CD14-positive monocyte (primary cell): ENCODE measurements at regions not wholly inside any gene's neighbourhood (a gene's known extent, or its start where the extent isn't known, plus 50 kb on each side); places are given as distances from the start of the nearest gene placed in this dataset.
"Not testable (repeated sequence)": the region's sequence is repeated elsewhere in the genome, so short reads cannot be mapped to it uniquely, and the experiment has no call there.

Source experiments
- DNase-seq, 3 donors: peaks; one replicate each; pipeline ENCODE4 v3.0.0-alpha.2; 2011 to 2022
- H2AFZ ChIP-seq: 2 replicates; pipeline ENCODE4 v1.6.0; 2012; ENCODE audit warnings: mild to moderate bottlenecking, low read depth, low read length, inconsistent platforms; ENCODE audit not compliant: insufficient read depth, poor library complexity, severe bottlenecking
- H3K27ac ChIP-seq, 2 donors: 1 replicate in 1 of 2; 2 replicates in 1 of 2; pipeline ENCODE4 v1.5.1; 2012 to 2013; ENCODE audit warnings: low read length in 2 of 2, control low read depth in 1 of 2, inconsistent platforms in 1 of 2, low read depth in 1 of 2, mild to moderate bottlenecking in 1 of 2
- H3K27me3 ChIP-seq, 2 donors: one replicate each; pipeline versions ENCODE4 v1.6.0 to v1.6.1; 2011 to 2013; ENCODE audit warnings: low read length in 2 of 2; ENCODE audit not compliant: control insufficient read depth in 2 of 2, insufficient read depth in 2 of 2
- H3K36me3 ChIP-seq, 2 donors: replicated peaks in 1 of 2; 1 replicate in 1 of 2; 2 replicates in 1 of 2; pipeline versions ENCODE4 v1.5.1 to v1.6.1; 2012 to 2013; ENCODE audit warnings: low read length in 2 of 2, control low read depth in 1 of 2, inconsistent platforms in 1 of 2, mild to moderate bottlenecking in 1 of 2; ENCODE audit not compliant: insufficient read depth in 2 of 2, control insufficient read depth in 1 of 2
- H3K4me1 ChIP-seq, 2 donors: 1 replicate in 1 of 2; 2 replicates in 1 of 2; pipeline versions ENCODE4 v1.5.1 to v1.6.1; 2012 to 2013; ENCODE audit warnings: low read length in 2 of 2, control low read depth in 1 of 2, inconsistent platforms in 1 of 2, mild to moderate bottlenecking in 1 of 2, moderate library complexity in 1 of 2; ENCODE audit not compliant: insufficient read depth in 2 of 2, control insufficient read depth in 1 of 2
- H3K4me2 ChIP-seq: replicated peaks from 2 replicates; pipeline ENCODE3; 2012; ENCODE audit warnings: low read length, moderate library complexity, mild to moderate bottlenecking; ENCODE audit not compliant: poor library complexity, severe bottlenecking; ENCODE audit errors: extremely low read depth
- H3K4me3 ChIP-seq, 3 experiments: fragments of 200-600 bp in 1 of 3; sonication (generic) in 1 of 3; replicated peaks in 1 of 3; 1 replicate in 2 of 3; 2 replicates in 1 of 3; pipeline ENCODE4 v1.5.1; 2011 to 2013; ENCODE audit warnings: low read length in 3 of 3, mild to moderate bottlenecking in 3 of 3, control low read depth in 2 of 3, low read depth in 2 of 3, inconsistent platforms in 1 of 3, moderate library complexity in 1 of 3
- H3K79me2 ChIP-seq: 2 replicates; pipeline ENCODE4 v1.6.0; 2012; ENCODE audit warnings: mild to moderate bottlenecking, control low read depth, inconsistent platforms, low read length, moderate library complexity; ENCODE audit not compliant: insufficient read depth
- H3K9ac ChIP-seq: 2 replicates; pipeline ENCODE4 v1.6.0; 2017; ENCODE audit warnings: low read length, mild to moderate bottlenecking; ENCODE audit not compliant: insufficient read depth, poor library complexity, severe bottlenecking
- H3K9me3 ChIP-seq, 2 donors: replicated peaks in 1 of 2; 1 replicate in 1 of 2; 2 replicates in 1 of 2; pipeline versions ENCODE4 v1.5.1 to v1.6.1; 2012 to 2013; ENCODE audit warnings: low read length in 2 of 2, control low read depth in 1 of 2; ENCODE audit not compliant: control insufficient read depth in 1 of 2, insufficient read depth in 1 of 2
- H4K20me1 ChIP-seq: 2 replicates; pipeline ENCODE4 v1.6.0; 2012; ENCODE audit warnings: mild to moderate bottlenecking, low read length, control low read depth, moderate library complexity; ENCODE audit not compliant: insufficient read depth
- H3K27ac Mint-ChIP-seq, 7 donors: one replicate each; pipeline ENCODE4 v1.8.0; 2020; ENCODE audit warnings: mild to moderate bottlenecking in 7 of 7, mixed read lengths in 7 of 7, moderate library complexity in 6 of 7, inconsistent platforms in 2 of 7
- H3K27me3 Mint-ChIP-seq, 3 donors: one replicate each; pipeline ENCODE4 v1.8.0; 2021 to 2022; ENCODE audit warnings: low read depth in 3 of 3, mild to moderate bottlenecking in 3 of 3, mixed read lengths in 3 of 3, moderate library complexity in 3 of 3, inconsistent platforms in 1 of 3
- H3K36me3 Mint-ChIP-seq, 2 donors: one replicate each; pipeline ENCODE4 v1.8.0; 2020; ENCODE audit warnings: mixed read lengths in 2 of 2, inconsistent platforms in 1 of 2, mild to moderate bottlenecking in 1 of 2
- H3K4me1 Mint-ChIP-seq: one replicate; pipeline ENCODE4 v1.8.0; 2020; ENCODE audit warnings: mild to moderate bottlenecking, mixed read lengths
- H3K4me3 Mint-ChIP-seq, 2 donors: one replicate each; pipeline ENCODE4 v1.8.0; 2020; ENCODE audit warnings: mild to moderate bottlenecking in 2 of 2, mixed read lengths in 2 of 2, moderate library complexity in 1 of 2
- H3K9me3 Mint-ChIP-seq, 7 donors: one replicate each; pipeline ENCODE4 v1.8.0; 2020 to 2022; ENCODE audit warnings: mixed read lengths in 7 of 7, mild to moderate bottlenecking in 6 of 7, moderate library complexity in 6 of 7, inconsistent platforms in 2 of 7
- WGBS: methylation state at CpG from one replicate; pipeline ENCODE4 v1.1.5; 2013; ENCODE audit warnings: missing lambda C conversion rate; ENCODE audit not compliant: insufficient coverage; 5-methylcytosine and 5-hydroxymethylcytosine counted together
- intact Hi-C, 2 donors: fragments of 100-400 bp; cut with micrococcal nuclease; formaldehyde crosslinking; loops; one replicate each; pipeline versions ENCODE4 v1.15.0 to v1.15.1; 2023

GRCh38 chr14:19197488-19198234, 230.4 kb downstream of the POTEM start:
- H3K36me3 Mint-ChIP-seq, DNase-seq, H3K27ac Mint-ChIP-seq, H3K4me1 Mint-ChIP-seq, H3K9ac ChIP-seq, H3K27me3 Mint-ChIP-seq, H3K4me1 ChIP-seq, H4K20me1 ChIP-seq, H3K79me2 ChIP-seq, H3K27ac ChIP-seq, H3K36me3 ChIP-seq, intact Hi-C loops, H3K9me3 Mint-ChIP-seq, H3K4me3 Mint-ChIP-seq, H3K27me3 ChIP-seq, H3K4me2 ChIP-seq, H2AFZ ChIP-seq, H3K4me3 ChIP-seq: not testable (repeated sequence)
- H3K9me3 ChIP-seq = peaks cover 0 to 28% of the 10 kb centered on the region in 2 donors
- 17% methylated on average over 1 of the region's 4 CpGs for WGBS

GRCh38 chr14:19198341-19198740, 231.1 kb downstream of the POTEM start:
- peaks cover 0 to 28% of the 10 kb centered on the region in 2 donors for H3K9me3 ChIP-seq
- DNase-seq, H3K4me3 Mint-ChIP-seq, H3K4me1 ChIP-seq, H3K27ac ChIP-seq, H2AFZ ChIP-seq, H3K27me3 Mint-ChIP-seq, H3K4me2 ChIP-seq, intact Hi-C loops, H3K79me2 ChIP-seq, H3K4me1 Mint-ChIP-seq, H4K20me1 ChIP-seq, H3K4me3 ChIP-seq, H3K9ac ChIP-seq, H3K27me3 ChIP-seq, H3K9me3 Mint-ChIP-seq, H3K27ac Mint-ChIP-seq, H3K36me3 ChIP-seq, H3K36me3 Mint-ChIP-seq: not testable (repeated sequence)
- no CpG with 5 or more reads among the region's 3 CpGs for WGBS

GRCh38 chr14:19201394-19202052, 232.6 kb downstream of the POTEG start:
- H3K4me3 Mint-ChIP-seq, H3K27ac Mint-ChIP-seq, H3K9ac ChIP-seq, H3K36me3 Mint-ChIP-seq, H2AFZ ChIP-seq, DNase-seq, H3K4me1 ChIP-seq, H3K27me3 Mint-ChIP-seq, H3K4me3 ChIP-seq, H3K27me3 ChIP-seq, H3K79me2 ChIP-seq, H3K27ac ChIP-seq, H3K9me3 Mint-ChIP-seq, H3K4me2 ChIP-seq, H3K4me1 Mint-ChIP-seq, H3K36me3 ChIP-seq, intact Hi-C loops, H4K20me1 ChIP-seq: not testable (repeated sequence)
- peaks cover 0 to 28% of the 10 kb centered on the region in 2 donors for H3K9me3 ChIP-seq
- no CpG with 5 or more reads among the region's 8 CpGs for WGBS

- H3K4me1 ChIP-seq, H3K27ac ChIP-seq, intact Hi-C loops, H3K27ac Mint-ChIP-seq, H4K20me1 ChIP-seq, H3K9me3 Mint-ChIP-seq, H2AFZ ChIP-seq, H3K27me3 Mint-ChIP-seq, H3K4me3 ChIP-seq, H3K4me1 Mint-ChIP-seq, H3K9ac ChIP-seq, DNase-seq, H3K4me3 Mint-ChIP-seq, H3K4me2 ChIP-seq, H3K27me3 ChIP-seq, H3K79me2 ChIP-seq, H3K36me3 Mint-ChIP-seq, H3K36me3 ChIP-seq: not testable (repeated sequence)
- H3K9me3 ChIP-seq = peaks cover 0 to 28% of the 10 kb centered on the region in 2 donors
- no CpG with 5 or more reads among the region's 7 CpGs for WGBS
These were observed 232.1 kb downstream of the POTEG start for GRCh38 chr14:19202053-19202442.
